ENCODE measurements at regions not wholly inside any gene's neighbourhood (a gene's known extent, or its start where the extent isn't known, plus 50 kb on each side); places are given as distances from the start of the nearest gene placed in this dataset.

DNA sequence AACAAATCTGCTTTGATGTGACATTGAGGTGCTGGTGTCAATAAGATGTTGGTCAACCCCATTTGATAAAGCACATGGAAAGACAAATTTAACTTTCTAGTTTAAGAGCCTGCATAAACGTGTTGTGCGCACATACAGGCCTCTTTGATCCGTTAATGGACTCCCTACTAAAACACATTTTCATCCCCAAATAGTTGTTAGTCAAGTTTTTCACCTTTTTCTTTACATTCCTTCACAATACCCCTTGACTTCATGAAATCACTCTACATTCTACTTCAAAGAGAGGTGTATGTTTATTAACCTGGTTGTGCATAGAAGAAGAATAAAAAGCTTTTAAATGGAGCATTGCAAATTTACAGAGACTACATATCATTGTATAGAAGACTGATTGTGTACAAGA, 180.3 kb downstream of the HDGFL1 start:
- H3K27me3 Mint-ChIP-seq = no peaks in the 10 kb centered on the region
- no peaks in the 10 kb centered on the region for H3K4me1 Mint-ChIP-seq
- ChIA-PET POLR2A (no interaction called here), CTCF (no interaction called here)
- no peak overlapping the region for H3K27ac ChIP-seq (ENCODE audit: low read length)
- H3K4me3 Mint-ChIP-seq = no peak overlapping the region
- no peaks in the 10 kb centered on the region for H3K9me3 ChIP-seq
- WGBS (ENCODE audit: insufficient coverage) = no CpG with 5 or more reads among the region's 3 CpGs
- no peaks in the 10 kb centered on the region for H3K27me3 ChIP-seq (replicated peaks in 1 of 2; ENCODE audit: control insufficient read depth in 2 of 2, extremely low read depth in 1 of 2, insufficient read depth in 2 of 2, low read length in 1 of 2)
- no peak for DNase-seq
- H3K4me1 ChIP-seq (ENCODE audit: control insufficient read depth in 1 of 2, extremely low read depth in 1 of 2, insufficient read depth in 2 of 2, low read length in 2 of 2) = no peaks in the 10 kb centered on the region
- no peaks in the 10 kb centered on the region for H3K36me3 ChIP-seq (ENCODE audit: control insufficient read depth in 2 of 2, extremely low read depth in 1 of 2, insufficient read depth in 1 of 2, low read length in 1 of 2)
- H3K27ac Mint-ChIP-seq = no peak overlapping the region
- no peak overlapping the region for H3K4me3 ChIP-seq (ENCODE audit: control insufficient read depth in 1 of 2, extremely low read depth in 1 of 2, low read length in 1 of 2)
- peaks cover 0 to 7% (median 0%) of the 10 kb centered on the region in 3 donors for H3K9me3 Mint-ChIP-seq
- ATAC-seq (replicated peaks in 1 of 4) = no peak
- H3K36me3 Mint-ChIP-seq = no peaks in the 10 kb centered on the region

DNA sequence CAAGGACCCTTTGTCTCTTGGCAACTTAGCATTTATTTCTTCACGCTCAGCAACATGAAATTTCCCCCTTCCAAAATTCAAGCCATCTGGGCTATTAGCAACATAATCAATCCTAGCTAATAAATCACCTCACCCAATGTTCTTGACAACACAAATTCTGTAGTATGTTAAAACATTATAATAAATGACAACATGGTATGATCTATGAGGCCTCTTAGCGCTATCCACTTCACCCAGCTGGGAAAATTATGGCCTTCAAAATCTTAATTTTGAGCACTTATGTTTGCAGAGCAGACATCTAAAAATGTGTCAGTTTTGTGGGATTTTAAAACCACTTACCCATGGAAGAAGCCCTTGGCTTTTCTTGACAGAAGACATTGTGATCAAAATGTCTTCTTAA, 181.9 kb downstream of the HDGFL1 start:
- ChIA-PET POLR2A (interaction anchor here in 1 of 2 donors (0.6 kb wide), 1 partner anchor 10 kb away, joined by 3 read pairs; no protein-coding TSS in a partner anchor), CTCF (no interaction called here)
- H3K36me3 Mint-ChIP-seq = no peaks in the 10 kb centered on the region
- DNase-seq (no peak), ATAC-seq (replicated peaks in 1 of 4) (no peak)
- no CpG with 5 or more reads among the region's 2 CpGs for WGBS (ENCODE audit: insufficient coverage)
- H3K9me3 Mint-ChIP-seq = peaks cover 0 to 4% (median 0%) of the 10 kb centered on the region in 3 donors
- H3K9me3 ChIP-seq = no peaks in the 10 kb centered on the region
- no peak overlapping the region for H3K4me3 ChIP-seq (ENCODE audit: control insufficient read depth in 1 of 2, extremely low read depth in 1 of 2, low read length in 1 of 2)
- no peak overlapping the region for H3K27ac Mint-ChIP-seq
- no peaks in the 10 kb centered on the region for H3K4me1 ChIP-seq (ENCODE audit: control insufficient read depth in 1 of 2, extremely low read depth in 1 of 2, insufficient read depth in 2 of 2, low read length in 2 of 2)
- H3K27me3 ChIP-seq (replicated peaks in 1 of 2; ENCODE audit: control insufficient read depth in 2 of 2, extremely low read depth in 1 of 2, insufficient read depth in 2 of 2, low read length in 1 of 2) = no peaks in the 10 kb centered on the region
- no peaks in the 10 kb centered on the region for H3K27me3 Mint-ChIP-seq
- no peaks in the 10 kb centered on the region for H3K36me3 ChIP-seq (ENCODE audit: control insufficient read depth in 2 of 2, extremely low read depth in 1 of 2, insufficient read depth in 1 of 2, low read length in 1 of 2)
- no peak overlapping the region for H3K4me3 Mint-ChIP-seq
- H3K27ac ChIP-seq (ENCODE audit: low read length) = no peak overlapping the region
- no peaks in the 10 kb centered on the region for H3K4me1 Mint-ChIP-seq

DNA sequence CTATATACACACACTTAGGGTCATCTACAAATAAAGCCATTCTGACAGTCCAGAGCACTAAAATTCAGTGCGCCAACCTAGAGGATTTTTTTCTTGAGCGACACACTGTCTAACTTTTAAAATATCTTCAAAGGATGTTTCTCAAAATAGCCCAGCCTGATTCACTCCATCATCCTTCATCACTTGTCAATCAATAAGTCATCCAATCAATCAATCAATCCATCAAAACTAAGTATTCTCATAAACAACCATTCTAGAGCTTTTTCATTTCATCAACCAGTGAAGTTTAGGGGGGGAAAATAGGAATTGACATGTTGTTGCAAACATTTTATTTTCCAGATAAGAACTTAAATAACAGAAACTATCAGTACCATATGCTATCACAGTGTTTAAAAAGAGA, 183.2 kb downstream of the HDGFL1 start:
- Histone ChIP-seq H3K27me3 (replicated peaks in 1 of 2; ENCODE audit: control insufficient read depth in 2 of 2, extremely low read depth in 1 of 2, insufficient read depth in 2 of 2, low read length in 1 of 2) (no peaks in the 10 kb centered on the region), H3K9me3 (no peaks in the 10 kb centered on the region), H3K27ac (ENCODE audit: low read length) (no peak overlapping the region), H3K4me3 (ENCODE audit: control insufficient read depth in 1 of 2, extremely low read depth in 1 of 2, low read length in 1 of 2) (no peak overlapping the region), H3K36me3 (ENCODE audit: control insufficient read depth in 2 of 2, extremely low read depth in 1 of 2, insufficient read depth in 1 of 2, low read length in 1 of 2) (no peaks in the 10 kb centered on the region), H3K4me1 (ENCODE audit: control insufficient read depth in 1 of 2, extremely low read depth in 1 of 2, insufficient read depth in 2 of 2, low read length in 2 of 2) (no peaks in the 10 kb centered on the region)
- DNase-seq = no peak
- Mint-ChIP-seq H3K9me3 (peaks cover 0 to 4% (median 0%) of the 10 kb centered on the region in 3 donors), H3K36me3 (no peaks in the 10 kb centered on the region), H3K4me1 (no peaks in the 10 kb centered on the region), H3K27me3 (no peaks in the 10 kb centered on the region), H3K4me3 (no peak overlapping the region), H3K27ac (no peak overlapping the region)
- 94% methylated on average over 2 of the region's 2 CpGs for WGBS (ENCODE audit: insufficient coverage)
- ChIA-PET CTCF (no interaction called here), POLR2A (no interaction called here)
- no peak for ATAC-seq (replicated peaks in 1 of 4)

DNA sequence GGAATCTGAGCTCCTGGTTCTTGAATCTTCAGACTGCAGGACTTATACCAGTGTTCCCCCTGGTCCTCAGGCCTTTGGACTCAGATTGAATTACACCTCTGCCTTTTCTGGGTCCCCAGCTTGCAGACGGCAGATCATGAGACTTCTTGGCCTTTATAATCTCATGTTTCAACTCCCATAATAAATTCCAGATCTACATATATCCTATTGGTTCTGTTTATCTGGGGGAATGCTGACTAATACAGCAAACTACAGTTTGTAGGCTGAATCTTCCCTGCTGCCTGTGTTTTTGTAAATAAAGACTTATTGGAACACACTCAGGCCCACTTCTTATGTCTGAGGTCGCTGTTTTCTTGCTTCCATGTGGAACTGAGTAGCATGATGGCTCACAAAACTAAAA, 184.7 kb downstream of the HDGFL1 start:
- no peaks in the 10 kb centered on the region for H3K36me3 ChIP-seq (ENCODE audit: control insufficient read depth in 2 of 2, extremely low read depth in 1 of 2, insufficient read depth in 1 of 2, low read length in 1 of 2)
- CTCF ChIA-PET = no interaction called here
- DNase-seq = no peak
- WGBS (ENCODE audit: insufficient coverage) = no CpG with 5 or more reads among the region's 2 CpGs
- H3K27me3 Mint-ChIP-seq = no peaks in the 10 kb centered on the region
- no peaks in the 10 kb centered on the region for H3K36me3 Mint-ChIP-seq
- no peaks in the 10 kb centered on the region for H3K27me3 ChIP-seq (replicated peaks in 1 of 2; ENCODE audit: control insufficient read depth in 2 of 2, extremely low read depth in 1 of 2, insufficient read depth in 2 of 2, low read length in 1 of 2)
- POLR2A ChIA-PET = no interaction called here
- H3K27ac Mint-ChIP-seq = no peak overlapping the region
- no peak for ATAC-seq (replicated peaks in 1 of 4)
- no peaks in the 10 kb centered on the region for H3K9me3 ChIP-seq
- H3K4me1 Mint-ChIP-seq = no peaks in the 10 kb centered on the region
- no peak overlapping the region for H3K4me3 ChIP-seq (ENCODE audit: control insufficient read depth in 1 of 2, extremely low read depth in 1 of 2, low read length in 1 of 2)
- no peak overlapping the region for H3K4me3 Mint-ChIP-seq
- no peaks in the 10 kb centered on the region for H3K4me1 ChIP-seq (ENCODE audit: control insufficient read depth in 1 of 2, extremely low read depth in 1 of 2, insufficient read depth in 2 of 2, low read length in 2 of 2)
- no peak overlapping the region for H3K27ac ChIP-seq (ENCODE audit: low read length)
- peaks cover 0 to 4% (median 0%) of the 10 kb centered on the region in 3 donors for H3K9me3 Mint-ChIP-seq

DNA sequence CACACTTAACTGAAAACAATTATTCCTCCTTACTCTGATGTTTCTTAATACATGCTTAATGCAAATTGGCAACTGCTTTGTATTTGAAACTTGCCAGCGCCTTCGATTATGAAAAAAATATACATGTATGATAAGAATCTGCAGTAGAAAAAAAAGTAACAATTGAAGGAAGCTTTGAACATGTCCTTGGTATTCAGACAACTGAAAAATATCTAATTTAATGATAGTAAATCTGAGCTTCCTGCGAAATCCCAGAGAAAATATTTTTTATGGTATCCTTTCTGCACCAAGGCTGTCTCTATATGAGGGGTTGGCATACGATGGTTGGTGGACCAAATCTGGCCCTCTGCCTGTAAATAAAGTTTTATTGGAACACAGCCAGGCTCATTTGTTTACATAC, 186.2 kb downstream of the HDGFL1 start:
- DNase-seq (no peak), ATAC-seq (replicated peaks in 1 of 4) (no peak)
- Histone ChIP-seq H3K4me3 (ENCODE audit: control insufficient read depth in 1 of 2, extremely low read depth in 1 of 2, low read length in 1 of 2) (no peak overlapping the region), H3K9me3 (no peaks in the 10 kb centered on the region), H3K27me3 (replicated peaks in 1 of 2; ENCODE audit: control insufficient read depth in 2 of 2, extremely low read depth in 1 of 2, insufficient read depth in 2 of 2, low read length in 1 of 2) (no peaks in the 10 kb centered on the region), H3K4me1 (ENCODE audit: control insufficient read depth in 1 of 2, extremely low read depth in 1 of 2, insufficient read depth in 2 of 2, low read length in 2 of 2) (no peaks in the 10 kb centered on the region), H3K27ac (ENCODE audit: low read length) (no peak overlapping the region), H3K36me3 (ENCODE audit: control insufficient read depth in 2 of 2, extremely low read depth in 1 of 2, insufficient read depth in 1 of 2, low read length in 1 of 2) (no peaks in the 10 kb centered on the region)
- H3K27me3 Mint-ChIP-seq = no peaks in the 10 kb centered on the region
- no peak overlapping the region for H3K27ac Mint-ChIP-seq
- H3K9me3 Mint-ChIP-seq = peaks cover 0 to 6% (median 0%) of the 10 kb centered on the region in 3 donors
- H3K4me1 Mint-ChIP-seq = no peaks in the 10 kb centered on the region
- no peaks in the 10 kb centered on the region for H3K36me3 Mint-ChIP-seq
- POLR2A ChIA-PET = no interaction called here
- CTCF ChIA-PET = no interaction called here
- no peak overlapping the region for H3K4me3 Mint-ChIP-seq
- WGBS (ENCODE audit: insufficient coverage) = no CpG with 5 or more reads among the region's 4 CpGs

DNA sequence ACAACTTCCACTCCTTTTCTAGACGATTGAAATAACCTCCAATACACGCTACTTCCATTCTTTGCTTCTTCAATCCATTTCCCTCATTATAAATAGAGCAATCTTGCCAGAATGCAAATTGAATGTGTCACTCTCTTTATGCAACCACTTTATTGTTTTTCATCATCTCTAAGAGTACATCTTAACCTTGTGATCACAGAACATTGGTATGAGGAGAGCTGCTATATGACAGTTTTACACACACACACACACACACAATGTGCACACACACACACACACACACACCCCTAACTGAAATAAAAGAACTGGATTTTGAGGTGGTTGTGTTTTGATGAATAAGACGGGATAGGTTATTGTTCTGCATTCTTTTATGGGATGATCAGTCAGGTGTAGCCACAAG, 187.0 kb downstream of the HDGFL1 start:
- Mint-ChIP-seq H3K4me1 (no peaks in the 10 kb centered on the region), H3K27ac (no peak overlapping the region), H3K27me3 (no peaks in the 10 kb centered on the region), H3K36me3 (no peaks in the 10 kb centered on the region), H3K4me3 (no peak overlapping the region), H3K9me3 (peaks cover 0 to 3% (median 0%) of the 10 kb centered on the region in 3 donors)
- no peak overlapping the region for H3K27ac ChIP-seq (ENCODE audit: low read length)
- 93% methylated on average over 2 of the region's 3 CpGs for WGBS (ENCODE audit: insufficient coverage)
- POLR2A ChIA-PET = no interaction called here
- CTCF ChIA-PET = no interaction called here
- no peak for ATAC-seq (replicated peaks in 1 of 4)
- H3K27me3 ChIP-seq (replicated peaks in 1 of 2; ENCODE audit: control insufficient read depth in 2 of 2, extremely low read depth in 1 of 2, insufficient read depth in 2 of 2, low read length in 1 of 2) = no peaks in the 10 kb centered on the region
- H3K36me3 ChIP-seq (ENCODE audit: control insufficient read depth in 2 of 2, extremely low read depth in 1 of 2, insufficient read depth in 1 of 2, low read length in 1 of 2) = no peaks in the 10 kb centered on the region
- no peak for DNase-seq
- H3K4me3 ChIP-seq (ENCODE audit: control insufficient read depth in 1 of 2, extremely low read depth in 1 of 2, low read length in 1 of 2) = no peak overlapping the region
- H3K9me3 ChIP-seq = no peaks in the 10 kb centered on the region
- H3K4me1 ChIP-seq (ENCODE audit: control insufficient read depth in 1 of 2, extremely low read depth in 1 of 2, insufficient read depth in 2 of 2, low read length in 2 of 2) = no peaks in the 10 kb centered on the region

DNA sequence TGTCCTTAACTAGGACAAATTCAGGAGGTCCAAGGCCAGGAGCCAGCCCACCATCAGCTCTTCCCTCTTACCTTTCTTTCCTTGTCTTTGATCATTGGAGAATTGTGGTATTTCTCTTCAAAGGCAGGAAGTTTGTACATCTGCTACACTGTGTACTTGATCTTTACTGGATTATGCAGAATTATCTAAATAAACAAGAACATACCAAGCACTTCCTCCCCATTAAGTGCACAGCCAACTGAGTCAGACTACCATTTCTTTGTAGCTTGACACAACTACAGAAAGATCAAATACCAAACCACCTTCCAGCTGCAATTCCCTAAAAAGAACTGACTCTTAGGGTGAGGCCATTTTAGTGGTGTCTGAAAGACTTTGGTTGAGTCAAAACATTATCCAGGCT, 195.1 kb downstream of the HDGFL1 start:
- Mint-ChIP-seq H3K9me3 (peaks cover 0 to 14% (median 14%) of the 10 kb centered on the region in 3 donors), H3K4me1 (no peaks in the 10 kb centered on the region), H3K36me3 (no peaks in the 10 kb centered on the region), H3K4me3 (no peak overlapping the region), H3K27ac (no peak overlapping the region), H3K27me3 (peaks cover 0 to 2% of the 10 kb centered on the region in 2 donors)
- no peak overlapping the region for H3K4me3 ChIP-seq (ENCODE audit: control insufficient read depth in 1 of 2, extremely low read depth in 1 of 2, low read length in 1 of 2)
- DNase-seq = no peak
- H3K9me3 ChIP-seq = no peaks in the 10 kb centered on the region
- POLR2A ChIA-PET = no interaction called here
- no peaks in the 10 kb centered on the region for H3K36me3 ChIP-seq (ENCODE audit: control insufficient read depth in 2 of 2, extremely low read depth in 1 of 2, insufficient read depth in 1 of 2, low read length in 1 of 2)
- H3K4me1 ChIP-seq (ENCODE audit: control insufficient read depth in 1 of 2, extremely low read depth in 1 of 2, insufficient read depth in 2 of 2, low read length in 2 of 2) = peaks cover 0 to 7% of the 10 kb centered on the region in 2 experiments
- H3K27ac ChIP-seq (ENCODE audit: low read length) = no peak overlapping the region
- no peak for ATAC-seq (replicated peaks in 1 of 4)
- CTCF ChIA-PET = no interaction called here
- H3K27me3 ChIP-seq (replicated peaks in 1 of 2; ENCODE audit: control insufficient read depth in 2 of 2, extremely low read depth in 1 of 2, insufficient read depth in 2 of 2, low read length in 1 of 2) = no peaks in the 10 kb centered on the region

All from T-cell (primary cell).